K562 (cell line): ENCODE measurements at regions not wholly inside any gene's neighbourhood (a gene's known extent, or its start where the extent isn't known, plus 50 kb on each side); places are given as distances from the start of the nearest gene placed in this dataset.

Source experiments
- CHD4 ChIP-seq: fragments of 200-600 bp; sonication (generic); IDR thresholded peaks from 3 replicates; pipeline ENCODE4 v1.6.1; 2012; ENCODE audit warnings: low read depth, mild to moderate bottlenecking, mixed read lengths, low read length, inconsistent platforms; ENCODE audit not compliant: insufficient read depth, insufficient replicate concordance, poor library complexity, severe bottlenecking
- JUND ChIP-seq, 2 experiments: IDR thresholded peaks; 2 replicates in 1 of 2; 3 replicates in 1 of 2; pipeline ENCODE4 v1.6.1; 2011; ENCODE audit warnings: borderline replicate concordance in 2 of 2, low read depth in 2 of 2, low read length in 2 of 2, improper control_type of control experiment in 1 of 2, missing biosample characterization in 1 of 2, missing genetic modification characterization in 1 of 2, missing genetic modification reagents in 1 of 2
- KDM2B ChIP-seq: fragments of 250-450 bp; sonication (Bioruptor Pico); IDR thresholded peaks from 2 replicates; pipeline ENCODE4 v1.8.0; 2021; ENCODE audit warnings: mild to moderate bottlenecking, moderate library complexity
- KLF10 ChIP-seq: fragments of 250-450 bp; sonication (Bioruptor Pico); IDR thresholded peaks from 2 replicates; pipeline ENCODE4 v1.6.1; 2021; ENCODE audit warnings: matching md5 sums
- MCM5 ChIP-seq: fragments of 450-650 bp; IDR thresholded peaks from 2 replicates; pipeline ENCODE4 v1.6.1; 2016; ENCODE audit warnings: low read depth
- SMARCE1 ChIP-seq: fragments of 450-650 bp; IDR thresholded peaks from 2 replicates; pipeline ENCODE4 v1.7.1; 2016; ENCODE audit warnings: mild to moderate bottlenecking
- SRSF7 ChIP-seq: fragments of 200-400 bp; formaldehyde crosslinking; optimal IDR thresholded peaks from 2 replicates; pipeline ENCODE3; 2017; ENCODE audit warnings: mild to moderate bottlenecking, low read depth, low read length
- TF ChIP-seq, protein P1 (sequence below): fragments of 250-450 bp; sonication (Bioruptor Pico); IDR thresholded peaks from 2 replicates; pipeline ENCODE4 v1.4.0; 2020; ENCODE audit warnings: mild to moderate bottlenecking, moderate library complexity, borderline replicate concordance
- TF ChIP-seq, protein P2 (sequence below), 3 experiments: IDR thresholded peaks in 2 of 3; conservative IDR thresholded peaks in 1 of 3; 2 replicates each; pipeline ENCODE4 v1.5.1; 2011 to 2012; ENCODE audit warnings: low read length in 3 of 3, mild to moderate bottlenecking in 3 of 3, control low read depth in 2 of 3, improper control_type of control experiment in 1 of 3, inconsistent platforms in 1 of 3, low read depth in 1 of 3, mixed read lengths in 1 of 3, moderate library complexity in 1 of 3; ENCODE audit not compliant: insufficient read depth in 2 of 3

DNA sequence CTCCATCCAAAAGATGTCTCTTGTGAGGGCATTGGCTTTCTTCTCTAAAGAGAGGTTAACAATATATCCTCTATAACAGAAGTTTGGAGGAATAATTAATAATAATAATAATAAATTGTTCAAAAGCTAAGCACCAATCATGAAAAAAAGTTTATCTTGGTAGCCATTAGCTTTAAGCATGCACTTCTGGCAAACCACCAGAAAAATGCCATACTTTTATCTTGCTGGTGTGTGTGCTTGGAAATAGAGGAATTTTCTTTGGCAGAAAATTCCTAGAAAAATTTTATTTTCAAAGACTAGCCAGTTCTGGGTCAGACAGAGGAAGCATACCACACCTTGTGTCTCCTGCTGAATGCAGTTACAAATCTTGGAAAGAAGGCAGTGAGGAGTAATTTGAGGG, 52.5 kb upstream of the NPY start (continued):
- TF ChIP-seq KDM2B (no peak), SRSF7 (no peak), CHD4 (no peak), SMARCE1 (no peak), JUND (IDR thresholded peaks at IDR 0.05; ENCODE audit: borderline replicate concordance, low read depth, low read length) (no peak), JUND (tag; IDR thresholded peaks at IDR 0.05; ENCODE audit: borderline replicate concordance, low read depth, low read length) (no peak), MCM5 (no peak), KLF10 (no peak)
- TF ChIP-seq, protein P1, sequence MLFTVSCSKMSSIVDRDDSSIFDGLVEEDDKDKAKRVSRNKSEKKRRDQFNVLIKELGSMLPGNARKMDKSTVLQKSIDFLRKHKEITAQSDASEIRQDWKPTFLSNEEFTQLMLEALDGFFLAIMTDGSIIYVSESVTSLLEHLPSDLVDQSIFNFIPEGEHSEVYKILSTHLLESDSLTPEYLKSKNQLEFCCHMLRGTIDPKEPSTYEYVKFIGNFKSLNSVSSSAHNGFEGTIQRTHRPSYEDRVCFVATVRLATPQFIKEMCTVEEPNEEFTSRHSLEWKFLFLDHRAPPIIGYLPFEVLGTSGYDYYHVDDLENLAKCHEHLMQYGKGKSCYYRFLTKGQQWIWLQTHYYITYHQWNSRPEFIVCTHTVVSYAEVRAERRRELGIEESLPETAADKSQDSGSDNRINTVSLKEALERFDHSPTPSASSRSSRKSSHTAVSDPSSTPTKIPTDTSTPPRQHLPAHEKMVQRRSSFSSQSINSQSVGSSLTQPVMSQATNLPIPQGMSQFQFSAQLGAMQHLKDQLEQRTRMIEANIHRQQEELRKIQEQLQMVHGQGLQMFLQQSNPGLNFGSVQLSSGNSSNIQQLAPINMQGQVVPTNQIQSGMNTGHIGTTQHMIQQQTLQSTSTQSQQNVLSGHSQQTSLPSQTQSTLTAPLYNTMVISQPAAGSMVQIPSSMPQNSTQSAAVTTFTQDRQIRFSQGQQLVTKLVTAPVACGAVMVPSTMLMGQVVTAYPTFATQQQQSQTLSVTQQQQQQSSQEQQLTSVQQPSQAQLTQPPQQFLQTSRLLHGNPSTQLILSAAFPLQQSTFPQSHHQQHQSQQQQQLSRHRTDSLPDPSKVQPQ (CRISPR knock-in tag): no peak
- TF ChIP-seq, protein P2, sequence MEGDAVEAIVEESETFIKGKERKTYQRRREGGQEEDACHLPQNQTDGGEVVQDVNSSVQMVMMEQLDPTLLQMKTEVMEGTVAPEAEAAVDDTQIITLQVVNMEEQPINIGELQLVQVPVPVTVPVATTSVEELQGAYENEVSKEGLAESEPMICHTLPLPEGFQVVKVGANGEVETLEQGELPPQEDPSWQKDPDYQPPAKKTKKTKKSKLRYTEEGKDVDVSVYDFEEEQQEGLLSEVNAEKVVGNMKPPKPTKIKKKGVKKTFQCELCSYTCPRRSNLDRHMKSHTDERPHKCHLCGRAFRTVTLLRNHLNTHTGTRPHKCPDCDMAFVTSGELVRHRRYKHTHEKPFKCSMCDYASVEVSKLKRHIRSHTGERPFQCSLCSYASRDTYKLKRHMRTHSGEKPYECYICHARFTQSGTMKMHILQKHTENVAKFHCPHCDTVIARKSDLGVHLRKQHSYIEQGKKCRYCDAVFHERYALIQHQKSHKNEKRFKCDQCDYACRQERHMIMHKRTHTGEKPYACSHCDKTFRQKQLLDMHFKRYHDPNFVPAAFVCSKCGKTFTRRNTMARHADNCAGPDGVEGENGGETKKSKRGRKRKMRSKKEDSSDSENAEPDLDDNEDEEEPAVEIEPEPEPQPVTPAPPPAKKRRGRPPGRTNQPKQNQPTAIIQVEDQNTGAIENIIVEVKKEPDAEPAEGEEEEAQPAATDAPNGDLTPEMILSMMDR (IDR thresholded peaks at IDR 0.05 in 2 of 3, conservative IDR thresholded peaks at IDR 0.05 in 1 of 3; ENCODE audit: insufficient read depth in 2 of 3, low read depth in 1 of 3, low read length in 3 of 3): no peak
